NT2/D1 (cell line): ENCODE measurements at regions not wholly inside any gene's neighbourhood (a gene's known extent, or its start where the extent isn't known, plus 50 kb on each side); places are given as distances from the start of the nearest gene placed in this dataset.

Source experiments
- SUZ12 ChIP-seq: IDR thresholded peaks from 2 replicates; pipeline ENCODE4 v1.6.1; 2011; ENCODE audit not compliant: insufficient read length, insufficient read depth; ENCODE audit errors: extremely low read depth
- YY1 ChIP-seq: IDR thresholded peaks from 2 replicates; pipeline ENCODE4 v1.6.1; 2011; ENCODE audit not compliant: insufficient read length, insufficient read depth

GRCh38 chr19:30778961-30779715 lies 407.0 kb downstream of the ZNF536 start:
- TF ChIP-seq SUZ12 (no peak), YY1 (no peak)
